MV-4-11 (cell line): ENCODE measurements at regions not wholly inside any gene's neighbourhood (a gene's known extent, or its start where the extent isn't known, plus 50 kb on each side); places are given as distances from the start of the nearest gene placed in this dataset.
"Not testable (repeated sequence)": the region's sequence is repeated elsewhere in the genome, so short reads cannot be mapped to it uniquely, and the experiment has no call there.

Experiments used
- DNase-seq: peaks from one replicate; lab custom pipeline; 2025; lab: John Stamatoyannopoulos, UW

- no peak for DNase-seq
These were observed 82.3 kb upstream of the ZNF469 start for GRCh38 chr16:88300463-88300835.

DNA sequence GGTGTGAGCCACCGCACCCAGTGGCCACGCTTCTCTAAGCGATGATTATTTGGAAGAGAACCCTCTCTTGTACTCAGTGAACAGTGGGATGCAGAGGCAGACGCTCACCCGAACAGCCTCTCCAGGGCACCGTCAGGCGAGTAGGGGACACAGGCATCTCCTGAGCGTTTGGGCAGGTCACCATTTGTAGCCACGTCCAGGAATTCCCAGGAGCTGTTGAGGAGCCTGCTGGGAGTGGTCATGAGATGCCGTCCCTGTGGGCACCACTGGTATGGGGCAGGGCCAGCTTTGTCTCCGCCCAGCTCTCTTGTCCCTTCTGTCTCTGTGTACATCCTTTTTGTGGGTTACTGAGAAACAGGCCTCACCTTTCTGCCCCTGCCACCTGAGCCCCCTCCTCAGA is 81.3 kb upstream of the ZNF469 start:
- DNase-seq = no peak

DNA sequence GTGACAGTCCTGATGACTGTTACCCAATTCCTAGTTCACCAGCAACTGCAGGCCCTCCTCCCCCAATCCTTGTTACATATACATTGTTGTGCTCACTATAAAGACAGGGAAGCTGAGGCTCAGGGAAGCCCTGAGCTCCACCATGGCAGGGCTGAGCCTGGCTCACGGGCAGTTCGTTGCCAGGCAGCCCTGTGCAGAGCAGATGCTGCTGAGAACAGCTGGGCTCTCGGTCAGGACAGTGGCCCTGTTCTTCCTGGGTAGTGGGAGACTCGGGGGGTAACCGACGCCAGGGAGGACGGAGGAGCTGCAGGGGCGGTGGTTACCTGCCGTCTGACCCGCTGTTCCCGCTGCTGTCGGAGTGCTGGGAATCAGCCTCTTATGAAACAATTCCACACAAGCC is 80.9 kb upstream of the ZNF469 start:
- no peak for DNase-seq

GRCh38 chr16:88302666-88303065 is 80.1 kb upstream of the ZNF469 start:
- no peak for DNase-seq

GRCh38 chr16:88303405-88303804 is 79.4 kb upstream of the ZNF469 start:
- no peak for DNase-seq

DNA sequence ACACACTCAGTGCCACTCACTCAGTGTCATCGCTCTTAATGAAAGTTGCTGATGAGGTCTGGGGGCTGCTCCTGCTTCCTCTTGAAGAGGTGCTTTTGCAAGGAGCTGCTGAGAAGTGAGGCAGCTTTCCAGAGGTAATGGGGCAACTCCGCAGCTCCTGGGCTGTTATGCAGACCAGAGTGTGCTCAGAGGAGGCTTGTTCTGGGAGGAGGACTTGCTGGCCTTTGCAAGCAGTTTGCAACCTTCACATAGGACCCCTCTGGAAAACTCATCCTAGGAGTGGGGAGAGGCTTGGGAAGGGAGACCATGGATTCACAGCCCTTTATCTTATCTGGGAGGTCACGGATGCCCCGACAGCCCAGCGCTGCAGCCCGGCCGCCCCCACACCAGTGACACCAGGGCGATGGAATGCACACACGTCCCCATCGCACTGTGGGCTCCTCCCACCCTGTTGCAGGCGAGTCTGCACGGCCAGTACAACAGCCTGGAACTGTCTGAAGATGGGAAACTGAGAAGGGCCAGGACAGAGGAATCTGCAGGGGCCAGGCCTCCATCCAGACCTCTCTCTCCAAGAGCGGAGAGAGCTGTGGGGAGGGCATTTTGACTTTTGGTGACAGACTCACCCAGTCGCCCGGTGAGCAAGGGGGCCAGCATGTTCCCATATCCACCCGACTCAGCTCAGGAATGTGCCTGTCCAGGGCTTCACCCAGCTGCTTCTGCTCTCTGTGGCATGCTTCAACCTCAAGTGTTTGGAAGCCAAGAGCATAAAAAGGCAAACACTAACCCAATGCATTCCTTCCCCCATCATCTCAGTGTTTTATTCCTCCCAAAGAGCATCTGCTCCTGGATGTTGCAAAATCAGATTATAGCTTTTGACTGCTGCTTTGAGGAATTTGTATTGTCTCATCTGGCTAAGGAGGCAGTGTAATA is 78.6 kb upstream of the ZNF469 start:
- DNase-seq = no peak

- no peak for DNase-seq
These were observed 77.6 kb upstream of the ZNF469 start for GRCh38 chr16:88305176-88305575.

DNA sequence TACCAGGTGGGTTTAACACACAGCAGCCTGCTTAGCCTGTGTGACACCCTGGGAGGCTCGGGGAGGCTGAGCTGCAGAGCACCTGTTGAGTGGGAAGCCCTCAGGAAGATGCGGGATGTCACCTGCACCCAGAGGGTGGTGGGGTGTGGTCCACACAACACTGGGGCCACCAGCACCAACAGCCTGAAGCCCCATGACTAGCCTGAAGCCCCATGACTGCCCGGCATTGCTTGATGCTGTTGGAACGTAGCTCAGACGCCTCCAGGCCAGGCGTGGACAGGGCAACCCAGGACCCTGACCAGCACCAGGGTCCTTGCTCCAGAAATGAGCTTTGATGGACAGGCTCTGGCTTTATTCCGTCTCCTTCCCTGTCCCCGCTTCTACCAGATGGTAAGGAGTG is 76.3 kb upstream of the ZNF469 start:
- DNase-seq = no peak

- no peak for DNase-seq
These were observed 75.8 kb upstream of the ZNF469 start for GRCh38 chr16:88306860-88307545.

GRCh38 chr16:88308441-88309173 is 74.2 kb upstream of the ZNF469 start:
- DNase-seq = no peak

- no peak for DNase-seq
These were observed 73.4 kb upstream of the ZNF469 start for GRCh38 chr16:88309174-88309907.

- no peak for DNase-seq
These were observed 72.9 kb upstream of the ZNF469 start for GRCh38 chr16:88309908-88310265.

DNA sequence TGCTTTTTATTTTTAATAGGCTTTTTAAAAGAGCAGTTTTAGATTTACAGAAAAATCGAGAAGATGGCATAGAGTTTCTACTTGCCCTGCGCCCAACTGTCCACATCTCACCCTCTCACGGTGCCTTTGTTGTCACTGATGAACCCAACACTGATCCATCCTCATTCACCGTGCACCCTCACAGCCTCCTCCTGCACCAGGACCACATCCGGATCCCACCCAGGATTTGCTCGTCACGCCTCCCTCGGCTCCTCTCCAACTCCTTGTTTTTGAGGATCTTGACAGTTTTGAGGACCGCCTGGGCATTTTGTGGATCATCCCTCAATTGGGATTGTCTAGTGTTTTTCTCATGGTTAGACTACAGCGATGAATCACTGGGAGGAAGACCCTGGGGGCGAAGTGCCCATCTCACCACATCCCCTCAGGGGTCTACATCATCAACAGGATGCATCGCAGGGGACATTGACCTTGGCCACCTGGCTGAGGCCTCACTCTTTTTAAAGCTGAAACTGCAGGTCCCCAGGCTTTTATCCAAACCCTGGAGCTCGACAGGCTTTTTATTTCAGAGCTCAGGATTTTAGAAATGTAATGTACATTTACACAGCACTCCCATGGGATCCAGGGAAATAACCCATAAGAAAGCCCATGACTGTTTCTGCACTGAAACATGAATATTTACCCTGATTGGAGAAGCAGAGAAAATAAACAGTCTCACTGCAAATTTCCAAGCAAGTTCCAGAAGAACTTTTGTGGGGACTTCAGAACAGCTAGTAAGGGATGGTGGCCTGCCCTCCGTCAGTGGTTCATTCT is 71.8 kb upstream of the ZNF469 start:
- no peak for DNase-seq

DNA sequence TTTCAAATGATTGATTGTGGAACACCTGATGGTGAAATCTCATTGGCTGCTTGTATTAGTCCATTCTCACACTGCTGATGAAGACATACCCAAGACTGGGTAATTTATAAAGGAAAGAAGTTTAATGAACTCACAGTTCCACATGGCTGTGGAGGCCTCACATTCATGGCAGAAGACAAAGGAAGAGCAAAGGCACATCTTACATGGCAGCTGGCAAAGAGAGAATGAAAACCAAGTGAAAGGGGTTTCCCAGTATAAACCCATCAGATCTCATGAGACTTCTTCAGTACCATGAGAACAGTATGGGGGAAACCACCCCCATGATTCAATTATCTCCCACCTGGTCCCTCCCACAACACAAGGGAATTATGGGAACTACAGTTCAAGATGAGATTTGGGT is 70.9 kb upstream of the ZNF469 start:
- DNase-seq = not testable (repeated sequence)

DNA sequence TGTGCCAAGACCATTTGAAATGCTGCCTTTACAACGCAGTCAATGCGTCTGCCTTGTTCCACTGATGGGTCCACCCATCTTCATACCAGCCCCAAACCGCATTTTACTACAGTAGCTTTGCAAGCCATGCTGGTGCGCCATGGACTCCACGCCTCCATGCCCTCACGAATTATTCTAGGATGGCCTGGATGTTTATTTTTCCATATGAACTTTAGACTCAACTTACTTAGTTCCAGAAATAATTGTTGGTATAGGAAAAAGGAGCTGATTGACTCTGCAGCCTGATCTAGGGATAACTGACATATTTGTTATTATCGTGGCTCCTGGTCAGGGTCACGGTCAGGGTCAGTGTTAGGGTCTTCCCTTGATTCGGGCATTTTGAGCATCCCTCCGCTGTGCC is 70.0 kb upstream of the ZNF469 start:
- no peak for DNase-seq

DNA sequence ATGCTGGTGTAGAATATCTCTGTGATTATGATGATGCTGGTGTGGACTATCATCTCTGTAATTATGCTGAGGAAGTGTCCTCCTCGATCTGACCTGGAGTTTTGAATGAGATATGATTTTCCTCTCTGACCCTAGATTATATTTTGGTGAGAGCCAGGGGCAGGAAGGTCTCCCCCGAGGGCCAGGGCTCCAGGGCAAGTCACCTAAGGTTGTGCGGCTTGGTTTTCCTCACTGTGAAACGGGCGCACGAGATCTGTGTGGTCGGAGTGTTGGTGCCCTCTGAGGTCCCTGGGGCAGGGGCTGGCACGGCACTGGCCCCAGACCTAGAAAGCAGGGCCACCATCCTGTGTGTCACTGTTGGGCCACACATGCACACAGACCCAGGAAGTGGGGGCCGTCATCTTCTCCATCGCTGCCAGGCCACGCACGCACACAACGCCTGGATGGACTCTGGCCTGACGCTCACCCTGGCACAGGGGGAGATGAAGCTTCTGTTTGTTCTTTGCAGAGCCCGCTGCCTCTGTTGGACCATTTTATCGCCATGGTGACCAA is 67.7 kb upstream of the ZNF469 start:
- no peak for DNase-seq

- no peak for DNase-seq
These were observed 67.1 kb upstream of the ZNF469 start for GRCh38 chr16:88315543-88316105.

DNA sequence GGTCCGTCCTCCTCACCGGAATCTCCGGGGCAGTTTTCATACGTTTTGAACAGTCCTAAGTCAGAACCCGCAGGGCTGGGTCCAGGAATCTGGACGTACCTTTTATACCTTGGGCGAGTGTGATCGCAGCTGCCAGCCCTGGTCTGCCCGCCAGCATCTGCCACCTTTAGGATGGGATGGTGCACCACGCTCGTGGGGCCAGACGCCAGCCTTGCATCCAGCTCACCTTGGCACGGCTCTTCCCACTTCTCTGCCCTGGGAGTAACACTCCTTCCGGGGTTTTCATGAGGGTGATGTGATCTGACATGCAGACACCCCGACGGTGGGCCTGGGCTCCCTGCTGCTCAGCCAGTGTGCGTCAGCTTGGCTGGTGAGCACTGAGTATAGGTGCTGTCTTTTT is 66.6 kb upstream of the ZNF469 start:
- DNase-seq = no peak

DNA sequence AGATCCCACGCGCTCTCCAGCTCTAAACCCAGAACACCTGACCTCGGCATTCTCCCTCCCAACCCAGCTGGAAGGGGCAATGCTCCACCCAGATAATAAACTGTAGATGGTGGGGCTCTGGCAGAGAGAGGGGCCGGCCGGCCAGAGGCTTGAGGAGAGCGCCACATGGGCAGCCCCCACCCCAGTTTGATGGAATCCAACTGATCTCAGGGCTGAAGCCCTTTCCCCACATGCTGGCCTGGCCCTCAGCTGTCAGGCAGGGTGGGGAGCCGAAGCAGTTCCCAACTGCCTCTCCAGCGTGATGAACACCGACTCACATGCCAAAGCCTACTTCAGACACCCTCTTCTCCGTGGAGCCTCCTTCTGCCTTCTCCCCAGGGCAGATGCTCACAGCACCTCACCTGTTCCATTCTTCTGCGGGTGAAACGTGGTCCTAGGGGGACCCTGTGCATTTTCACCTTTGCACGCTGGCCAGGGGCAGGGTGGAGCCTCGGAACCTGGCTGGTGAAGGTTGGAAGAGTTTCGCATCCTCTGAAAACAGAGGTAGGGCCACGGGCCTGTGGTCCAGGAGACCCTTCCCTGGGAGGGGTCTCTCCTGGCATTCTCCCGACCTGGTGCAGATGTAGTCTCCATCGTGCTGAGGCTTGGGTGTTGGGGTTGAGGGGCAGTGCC is 65.7 kb upstream of the ZNF469 start:
- DNase-seq = no peak

DNA sequence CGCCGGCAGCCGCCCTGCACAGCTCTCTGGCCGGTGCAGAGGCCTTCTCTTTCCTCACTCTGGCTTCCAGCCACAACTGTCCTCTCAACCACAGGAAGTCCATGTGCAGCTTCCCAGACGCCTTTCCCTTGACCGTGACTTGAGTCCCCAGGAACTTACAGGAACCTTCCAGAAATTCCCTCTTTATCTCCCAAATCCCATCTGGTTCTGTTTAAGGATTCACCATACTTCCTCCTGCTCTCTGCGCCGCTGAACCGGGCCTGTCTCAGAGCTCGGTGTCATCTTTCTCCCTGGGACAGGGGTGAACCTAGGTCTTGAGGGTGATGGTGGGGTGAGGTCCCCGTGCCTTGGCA is 65.2 kb upstream of the ZNF469 start:
- DNase-seq = no peak
